SK-N-SH (cell line): ENCODE measurements at regions not wholly inside any gene's neighbourhood (a gene's known extent, or its start where the extent isn't known, plus 50 kb on each side); places are given as distances from the start of the nearest gene placed in this dataset.

Experiments
- CTCF ChIA-PET: fragments of 300-600, 350-600 bp; formaldehyde crosslinking; extraction: SDS; loops from one replicate; lab custom pipeline; 2021; lab: Yijun Ruan, JAX
- POLR2A ChIA-PET: fragments of 350-600 bp; sonication (Branson Sonifier 250); formaldehyde crosslinking; extraction: SDS; loops from one replicate; lab custom pipeline; 2020; ENCODE audit warnings: antibody characterized with exemption, inconsistent platforms; lab: Yijun Ruan, JAX
- DNase-seq: peaks from one replicate; pipeline ENCODE4 v3.0.0; 2012
- H2AFZ ChIP-seq: fragments of 200-600 bp; sonication (generic); 2 replicates; pipeline ENCODE4 v1.8.1; 2016; ENCODE audit warnings: antibody characterized with exemption, mild to moderate bottlenecking, low read depth
- H3F3A ChIP-seq: fragments of 200-600 bp; sonication (generic); replicated peaks from 2 replicates; pipeline ENCODE3; 2016; ENCODE audit warnings: antibody characterized with exemption, mild to moderate bottlenecking; ENCODE audit not compliant: insufficient read depth
- H3K27ac ChIP-seq, 2 experiments: fragments of 200-500 bp in 1 of 2; fragments of 200-600 bp in 1 of 2; sonication (Bioruptor generic) in 1 of 2; sonication (generic), shearing (Covaris generic) in 1 of 2; 2 replicates each; pipeline versions ENCODE4 v1.5.1 to v1.6.1; 2014 to 2016; ENCODE audit warnings: low read depth in 2 of 2, inconsistent platforms in 1 of 2, low read length in 1 of 2, mild to moderate bottlenecking in 1 of 2, mixed read lengths in 1 of 2
- H3K27me3 ChIP-seq: fragments of 200-600 bp; sonication (generic), shearing (Covaris generic); 2 replicates; pipeline ENCODE4 v1.6.1; 2016; ENCODE audit warnings: mixed run types; ENCODE audit not compliant: insufficient read depth
- H3K36me3 ChIP-seq, 2 experiments: fragments of 200-500 bp in 1 of 2; fragments of 200-600 bp in 1 of 2; sonication (Bioruptor generic) in 1 of 2; sonication (generic) in 1 of 2; replicated peaks in 1 of 2; 2 replicates each; pipeline versions ENCODE3 to v1.5.1; 2014 to 2016; ENCODE audit warnings: low read length in 1 of 2, mild to moderate bottlenecking in 1 of 2; ENCODE audit not compliant: insufficient read depth in 2 of 2, control insufficient read depth in 1 of 2
- H3K4me1 ChIP-seq, 2 experiments: fragments of 200-500 bp in 1 of 2; fragments of 200-600 bp in 1 of 2; sonication (Bioruptor generic) in 1 of 2; sonication (generic), shearing (Covaris generic) in 1 of 2; 2 replicates each; pipeline versions ENCODE4 v1.5.1 to v1.6.1; 2014 to 2016; ENCODE audit warnings: low read depth in 1 of 2, low read length in 1 of 2, mixed run types in 1 of 2; ENCODE audit not compliant: insufficient read depth in 2 of 2, control insufficient read depth in 1 of 2
- H3K4me2 ChIP-seq: fragments of 200-600 bp; sonication (generic), shearing (Covaris generic); 2 replicates; pipeline ENCODE4 v1.6.1; 2017; ENCODE audit warnings: mixed run types
- H3K4me3 ChIP-seq, 2 experiments: fragments of 200-500 bp in 1 of 2; fragments of 200-600 bp in 1 of 2; sonication (Bioruptor generic) in 1 of 2; sonication (generic), shearing (Covaris generic) in 1 of 2; 2 replicates each; pipeline versions ENCODE4 v1.5.1 to v1.8.1; 2014 to 2016; ENCODE audit warnings: low read depth in 2 of 2, inconsistent platforms in 1 of 2, low read length in 1 of 2, mild to moderate bottlenecking in 1 of 2, mixed read lengths in 1 of 2, moderate library complexity in 1 of 2
- H3K79me2 ChIP-seq: fragments of 200-600 bp; sonication (generic); 2 replicates; pipeline ENCODE4 v1.8.1; 2017; ENCODE audit warnings: mild to moderate bottlenecking; ENCODE audit not compliant: insufficient read depth
- H3K9ac ChIP-seq: fragments of 200-600 bp; sonication (generic); 2 replicates; pipeline ENCODE4 v1.6.1; 2017; ENCODE audit warnings: mixed run types
- H3K9me2 ChIP-seq: fragments of 200-600 bp; sonication (generic); 2 replicates; pipeline ENCODE4 v1.6.1; 2017; ENCODE audit warnings: mixed run types
- H3K9me3 ChIP-seq: fragments of 200-600 bp; sonication (generic); 2 replicates; pipeline ENCODE4 v1.6.1; 2017; ENCODE audit warnings: mixed run types, mild to moderate bottlenecking, moderate library complexity
- H4K20me1 ChIP-seq: fragments of 200-600 bp; sonication (generic); 2 replicates; pipeline ENCODE4 v1.6.1; 2017; ENCODE audit warnings: mild to moderate bottlenecking, mixed run types; ENCODE audit not compliant: insufficient read depth
- CHD2 ChIP-seq: fragments of 150-350 bp; IDR thresholded peaks from 2 replicates; pipeline ENCODE4 v1.6.1; 2018; ENCODE audit warnings: low read length; ENCODE audit not compliant: partially characterized antibody
- ELF1 ChIP-seq: IDR thresholded peaks from 2 replicates; pipeline ENCODE4 v1.4.0; 2012
- FOSL2 ChIP-seq: IDR thresholded peaks from 2 replicates; pipeline ENCODE4 v1.4.0; 2012; ENCODE audit warnings: low read depth, mild to moderate bottlenecking, moderate library complexity, borderline replicate concordance
- FOXM1 ChIP-seq: IDR thresholded peaks from 2 replicates; pipeline ENCODE4 v1.4.0; 2012; ENCODE audit warnings: low read depth, mild to moderate bottlenecking
- GABPA ChIP-seq: IDR thresholded peaks from 2 replicates; pipeline ENCODE4 v1.4.0; 2012; ENCODE audit warnings: low read depth, mild to moderate bottlenecking
- GATA2 ChIP-seq: sonication (generic); formaldehyde crosslinking; IDR thresholded peaks from 2 replicates; pipeline ENCODE4 v1.5.0; 2020; ENCODE audit warnings: mild to moderate bottlenecking, missing genetic modification reagents
- NRF1 ChIP-seq: IDR thresholded peaks from 2 replicates; pipeline ENCODE4 v1.6.1; 2012; ENCODE audit warnings: low read depth, mild to moderate bottlenecking, low read length
- RXRA ChIP-seq: IDR thresholded peaks from 2 replicates; pipeline ENCODE4 v1.4.0; 2012; ENCODE audit warnings: low read depth, mild to moderate bottlenecking, borderline replicate concordance
- SMC3 ChIP-seq: IDR thresholded peaks from 2 replicates; pipeline ENCODE4 v1.6.1; 2012; ENCODE audit warnings: low read depth, low read length, improper control_type of control experiment
- TEAD4 ChIP-seq: IDR thresholded peaks from 2 replicates; pipeline ENCODE4 v1.4.0; 2012; ENCODE audit warnings: mild to moderate bottlenecking, borderline replicate concordance; ENCODE audit not compliant: insufficient read depth
- WGBS: methylation state at CpG from one replicate; pipeline ENCODE4 v1.1.6; 2017; ENCODE audit warnings: low lambda C conversion rate; 5-methylcytosine and 5-hydroxymethylcytosine counted together
- TF ChIP-seq, protein P1 (sequence below): fragments of 200-600 bp; sonication (generic); IDR thresholded peaks from 2 replicates; pipeline ENCODE4 v1.6.1; 2017; ENCODE audit warnings: antibody characterized with exemption, mild to moderate bottlenecking, moderate library complexity

DNA sequence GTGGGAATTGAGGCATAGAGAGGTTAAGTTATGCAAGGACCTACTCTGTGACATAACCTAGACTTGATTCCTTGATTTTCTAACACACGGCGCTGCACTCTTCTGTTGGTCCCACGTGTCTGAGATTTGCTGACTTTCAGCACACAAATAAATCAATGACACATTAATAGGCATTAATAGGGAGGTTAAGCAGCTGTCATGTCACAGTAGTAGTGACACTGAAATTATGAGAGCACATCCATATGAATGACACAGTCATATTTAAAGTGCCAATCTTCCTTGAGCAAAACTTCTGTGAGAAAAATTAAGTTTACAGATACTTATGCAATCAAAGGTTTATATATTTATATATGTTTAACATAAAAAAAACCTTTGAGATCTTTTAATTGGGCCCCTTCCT is 805.4 kb upstream of the SORCS1 start:
- WGBS = 64% methylated on average over 3 of the region's 3 CpGs
- Histone ChIP-seq H3K79me2 (no peaks in the 10 kb centered on the region), H3K9me3 (no peaks in the 10 kb centered on the region), H3F3A (no peaks in the 10 kb centered on the region), H3K9me2 (no peaks in the 10 kb centered on the region), H3K36me3 (no peaks in the 10 kb centered on the region), H3K4me1 (no peaks in the 10 kb centered on the region), H3K27ac (no peak overlapping the region), H3K9ac (no peak overlapping the region), H3K4me3 (no peak overlapping the region), H4K20me1 (no peaks in the 10 kb centered on the region), H2AFZ (no peak overlapping the region), H3K4me2 (no peak overlapping the region), H3K27me3 (no peaks in the 10 kb centered on the region)
- TF ChIP-seq GATA2 (CRISPR knock-in tag) (no peak), ELF1 (no peak), GABPA (no peak), NRF1 (no peak), TEAD4 (no peak), FOXM1 (no peak), RXRA (no peak)
- TF ChIP-seq, protein P1, sequence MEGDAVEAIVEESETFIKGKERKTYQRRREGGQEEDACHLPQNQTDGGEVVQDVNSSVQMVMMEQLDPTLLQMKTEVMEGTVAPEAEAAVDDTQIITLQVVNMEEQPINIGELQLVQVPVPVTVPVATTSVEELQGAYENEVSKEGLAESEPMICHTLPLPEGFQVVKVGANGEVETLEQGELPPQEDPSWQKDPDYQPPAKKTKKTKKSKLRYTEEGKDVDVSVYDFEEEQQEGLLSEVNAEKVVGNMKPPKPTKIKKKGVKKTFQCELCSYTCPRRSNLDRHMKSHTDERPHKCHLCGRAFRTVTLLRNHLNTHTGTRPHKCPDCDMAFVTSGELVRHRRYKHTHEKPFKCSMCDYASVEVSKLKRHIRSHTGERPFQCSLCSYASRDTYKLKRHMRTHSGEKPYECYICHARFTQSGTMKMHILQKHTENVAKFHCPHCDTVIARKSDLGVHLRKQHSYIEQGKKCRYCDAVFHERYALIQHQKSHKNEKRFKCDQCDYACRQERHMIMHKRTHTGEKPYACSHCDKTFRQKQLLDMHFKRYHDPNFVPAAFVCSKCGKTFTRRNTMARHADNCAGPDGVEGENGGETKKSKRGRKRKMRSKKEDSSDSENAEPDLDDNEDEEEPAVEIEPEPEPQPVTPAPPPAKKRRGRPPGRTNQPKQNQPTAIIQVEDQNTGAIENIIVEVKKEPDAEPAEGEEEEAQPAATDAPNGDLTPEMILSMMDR = no peak
- DNase-seq = no peak
- CTCF ChIA-PET = no interaction called here
- POLR2A ChIA-PET = no interaction called here

- no peak for TF ChIP-seq SMC3
- no peak for TF ChIP-seq CHD2
- no peak for TF ChIP-seq FOSL2
- no peak overlapping the region for H3K4me2 ChIP-seq
- CTCF ChIA-PET = no interaction called here
- no peaks in the 10 kb centered on the region for H3K9me3 ChIP-seq
- H3K27me3 ChIP-seq = no peaks in the 10 kb centered on the region
- no peak overlapping the region for H3K4me3 ChIP-seq
- no peak for DNase-seq
- no peaks in the 10 kb centered on the region for H3F3A ChIP-seq
- no peaks in the 10 kb centered on the region for H3K36me3 ChIP-seq
- H3K4me1 ChIP-seq = no peaks in the 10 kb centered on the region
- POLR2A ChIA-PET = no interaction called here
- no peak overlapping the region for H2AFZ ChIP-seq
- no peaks in the 10 kb centered on the region for H3K9me2 ChIP-seq
- no peak overlapping the region for H3K9ac ChIP-seq
- H4K20me1 ChIP-seq = no peaks in the 10 kb centered on the region
- no peak overlapping the region for H3K27ac ChIP-seq
- no peaks in the 10 kb centered on the region for H3K79me2 ChIP-seq
Observed at GRCh38 chr10:107966826-107967225, 802.3 kb upstream of the SORCS1 start.
